Ishikawa (cell line): ENCODE measurements at regions not wholly inside any gene's neighbourhood (a gene's known extent, or its start where the extent isn't known, plus 50 kb on each side); places are given as distances from the start of the nearest gene placed in this dataset.

ENCODE experiments used
- CEBPB ChIP-seq: IDR thresholded peaks from 2 replicates; pipeline ENCODE4 v1.6.1; 2012
- CREB1 ChIP-seq: IDR thresholded peaks from 2 replicates; pipeline ENCODE4 v1.6.1; 2012; ENCODE audit warnings: low read depth
- EGR1 ChIP-seq: IDR thresholded peaks from 2 replicates; pipeline ENCODE4 v1.6.1; 2012
- EP300 ChIP-seq: IDR thresholded peaks from 2 replicates; pipeline ENCODE4 v1.6.1; 2012; ENCODE audit warnings: borderline replicate concordance
- FOXM1 ChIP-seq: IDR thresholded peaks from 2 replicates; pipeline ENCODE4 v1.6.1; 2012; ENCODE audit warnings: low read depth, borderline replicate concordance
- NFIC ChIP-seq: IDR thresholded peaks from 2 replicates; pipeline ENCODE4 v1.6.1; 2012
- RAD21 ChIP-seq: IDR thresholded peaks from 2 replicates; pipeline ENCODE4 v1.6.1; 2012; ENCODE audit warnings: low read depth
- REST ChIP-seq: IDR thresholded peaks from 2 replicates; pipeline ENCODE4 v1.6.1; 2012; ENCODE audit warnings: low read depth, mild to moderate bottlenecking
- TAF1 ChIP-seq: IDR thresholded peaks from 2 replicates; pipeline ENCODE4 v1.6.1; 2012; ENCODE audit warnings: low read depth, mild to moderate bottlenecking
- TCF12 ChIP-seq: IDR thresholded peaks from 2 replicates; pipeline ENCODE4 v1.6.1; 2012; ENCODE audit warnings: low read depth
- TEAD4 ChIP-seq: IDR thresholded peaks from 2 replicates; pipeline ENCODE4 v1.6.1; 2012
- USF1 ChIP-seq: IDR thresholded peaks from 2 replicates; pipeline ENCODE4 v1.6.1; 2012
- YY1 ChIP-seq: IDR thresholded peaks from 2 replicates; pipeline ENCODE4 v1.6.1; 2012; ENCODE audit warnings: low read depth
- ZBTB7A ChIP-seq: IDR thresholded peaks from 2 replicates; pipeline ENCODE4 v1.6.1; 2012; ENCODE audit warnings: low read depth
- TF ChIP-seq, protein P1 (sequence below): IDR thresholded peaks from 2 replicates; pipeline ENCODE4 v1.6.1; 2012

GRCh38 chr1:42000766-42001165 is 82.0 kb upstream of the HIVEP3 start:
- TF ChIP-seq ZBTB7A (no peak), FOXM1 (no peak), TEAD4 (no peak), NFIC (no peak), TCF12 (no peak), YY1 (no peak)

GRCh38 chr1:41999884-42000283 is 81.2 kb upstream of the HIVEP3 start:
- no peak for TF ChIP-seq REST
- no peak for TF ChIP-seq TAF1
- no peak for TF ChIP-seq EGR1
- no peak for TF ChIP-seq NFIC
- TF ChIP-seq CEBPB: no peak
- TF ChIP-seq TCF12: no peak
- TF ChIP-seq, protein P1, sequence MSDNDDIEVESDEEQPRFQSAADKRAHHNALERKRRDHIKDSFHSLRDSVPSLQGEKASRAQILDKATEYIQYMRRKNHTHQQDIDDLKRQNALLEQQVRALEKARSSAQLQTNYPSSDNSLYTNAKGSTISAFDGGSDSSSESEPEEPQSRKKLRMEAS: no peak
- TF ChIP-seq USF1: no peak
- TF ChIP-seq RAD21: no peak
- no peak for TF ChIP-seq TEAD4
- TF ChIP-seq CREB1: no peak
- no peak for TF ChIP-seq FOXM1
- TF ChIP-seq YY1: no peak
- TF ChIP-seq EP300: no peak

- TF ChIP-seq RAD21 (no peak), EP300 (no peak), NFIC (no peak), USF1 (no peak), EGR1 (no peak), TEAD4 (no peak), TCF12 (no peak), YY1 (no peak), ZBTB7A (no peak), CEBPB (no peak)
- TF ChIP-seq, protein P1: no peak
These were observed 79.5 kb upstream of the HIVEP3 start for GRCh38 chr1:41998250-41998649.

GRCh38 chr1:41997153-41997552 is 78.4 kb upstream of the HIVEP3 start:
- TF ChIP-seq TAF1 (no peak), NFIC (no peak), RAD21 (no peak), USF1 (no peak), TCF12 (no peak), CEBPB (no peak), ZBTB7A (no peak), CREB1 (no peak), TEAD4 (no peak), YY1 (no peak), EGR1 (no peak), REST (no peak), EP300 (no peak), FOXM1 (no peak)
- TF ChIP-seq, protein P1: no peak

- TF ChIP-seq TAF1 (no peak), USF1 (no peak), CEBPB (no peak), EP300 (no peak), CREB1 (no peak), NFIC (no peak), TEAD4 (no peak)
- TF ChIP-seq, protein P1: no peak
These were observed 76.9 kb upstream of the HIVEP3 start for GRCh38 chr1:41995441-41996130.
